Skeletal muscle cell (primary cell): ENCODE measurements at regions not wholly inside any gene's neighbourhood (a gene's known extent, or its start where the extent isn't known, plus 50 kb on each side); places are given as distances from the start of the nearest gene placed in this dataset.
"Not testable (repeated sequence)": the region's sequence is repeated elsewhere in the genome, so short reads cannot be mapped to it uniquely, and the experiment has no call there.

ENCODE experiments used
- DNase-seq: peaks from one replicate; pipeline ENCODE4 v3.0.0-alpha.2; 2010; ENCODE audit warnings: low read depth
- H3K4me3 ChIP-seq: 2 replicates; pipeline ENCODE4 v1.5.1; 2011; ENCODE audit warnings: low read depth, mild to moderate bottlenecking, control low read depth, low read length, moderate library complexity

DNA sequence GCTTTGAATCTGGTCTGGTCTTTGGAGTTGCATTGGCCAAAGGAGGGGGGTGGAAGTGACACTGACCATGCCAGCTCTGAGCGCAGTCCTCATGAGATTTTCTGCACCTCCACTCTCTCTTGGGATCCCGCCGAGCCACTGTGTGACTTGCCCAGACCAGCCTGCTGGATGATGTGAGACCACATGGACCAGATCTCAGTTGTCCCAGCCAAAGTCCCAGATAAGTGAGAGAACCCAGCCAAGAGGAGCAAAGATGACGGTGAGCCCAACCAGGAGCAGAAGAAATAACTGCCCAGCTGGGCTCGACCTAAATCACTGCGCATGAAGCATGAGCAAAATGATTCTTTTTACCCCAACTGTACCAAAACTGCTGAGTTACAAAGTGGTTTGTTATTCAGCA lies 96.5 kb upstream of the ERCC4 start:
- H3K4me3 ChIP-seq = no peak overlapping the region
- DNase-seq = no peak

GRCh38 chr16:13829697-13830299 lies 90.2 kb upstream of the ERCC4 start:
- DNase-seq = no peak

DNA sequence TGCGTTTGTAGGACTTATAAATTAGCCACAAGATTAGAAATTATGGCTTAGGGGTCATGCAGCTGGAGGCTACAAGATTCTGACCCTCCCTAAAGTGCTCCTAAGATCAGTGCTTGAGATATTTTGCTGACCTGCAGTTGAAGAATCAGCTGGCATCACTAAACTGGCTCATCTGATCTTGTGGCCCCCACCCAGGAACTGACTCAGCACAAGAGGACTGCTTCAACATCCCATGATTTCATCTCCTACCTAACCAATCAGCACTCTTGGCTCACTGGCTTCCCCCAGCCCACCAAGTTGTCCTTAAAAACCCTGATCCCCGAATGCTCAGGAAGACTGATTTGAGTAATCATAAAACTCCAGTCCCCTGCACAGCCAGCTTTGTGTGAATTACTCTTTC lies 86.4 kb upstream of the ERCC4 start:
- no peak for DNase-seq
- H3K4me3 ChIP-seq = no peak overlapping the region

More at GRCh38 chr16:13829697-13830299, 90.2 kb upstream of the ERCC4 start:
- H3K4me3 ChIP-seq = no peak overlapping the region

DNA sequence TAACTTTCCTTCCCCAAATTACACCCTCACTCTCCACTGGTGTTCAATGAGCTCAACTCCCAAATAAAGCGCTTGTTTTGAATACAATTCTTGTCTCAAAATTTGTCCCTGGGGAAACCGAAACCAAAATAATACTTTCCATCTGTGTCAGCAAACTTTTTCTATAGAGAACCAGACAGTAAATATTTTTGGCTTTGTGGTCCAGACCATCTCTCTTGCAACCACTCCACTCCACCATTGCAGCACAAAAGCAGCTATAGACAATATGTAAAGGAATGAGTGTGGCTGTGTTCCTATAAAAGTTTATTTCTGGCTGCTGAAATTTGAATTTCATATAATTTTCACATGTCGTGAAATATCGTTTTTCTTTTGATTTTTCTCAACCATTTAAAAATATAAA lies 84.6 kb upstream of the ERCC4 start:
- H3K4me3 ChIP-seq = no peak overlapping the region
- no peak for DNase-seq

GRCh38 chr16:13835935-13836730 lies 83.8 kb upstream of the ERCC4 start:
- H3K4me3 ChIP-seq = no peak overlapping the region
- DNase-seq = no peak

DNA sequence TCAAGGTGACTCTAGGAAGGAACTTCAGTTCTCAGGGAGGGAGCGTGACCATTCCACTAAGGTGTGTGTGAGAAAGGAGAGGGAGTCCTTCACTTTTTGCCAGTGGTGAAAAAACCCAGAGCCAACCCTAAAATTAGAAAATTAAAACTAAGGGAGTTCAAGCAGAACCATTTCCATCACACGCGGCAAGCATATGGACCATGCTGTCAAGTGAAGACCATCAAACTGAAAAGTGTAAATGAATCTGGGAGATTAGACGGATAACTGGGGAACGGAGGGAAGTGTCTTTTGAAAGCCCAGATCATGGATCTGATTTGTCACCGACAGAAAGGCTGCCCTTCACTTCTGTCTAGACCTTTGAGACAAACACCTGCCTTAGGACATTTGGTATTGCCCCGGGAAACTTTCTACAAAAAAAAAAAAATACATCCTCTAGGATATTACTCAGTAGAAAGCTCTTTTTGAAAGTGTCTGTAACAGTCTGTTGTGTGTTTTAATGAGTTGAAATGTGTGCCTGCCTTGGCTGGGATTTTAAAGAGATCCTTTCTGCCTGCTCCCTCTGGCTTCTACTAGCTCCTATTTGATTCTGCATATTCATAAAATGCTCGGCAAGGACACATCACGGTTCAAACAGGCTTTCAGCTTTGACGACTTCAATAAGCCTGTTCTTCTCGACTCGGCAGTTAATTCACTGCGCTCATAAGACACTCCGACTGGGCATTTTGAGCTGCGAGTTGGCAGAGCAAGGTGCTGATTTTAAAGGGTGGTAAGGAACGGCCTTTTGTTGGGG lies 81.4 kb upstream of the ERCC4 start:
- no peak overlapping the region for H3K4me3 ChIP-seq
- DNase-seq = no peak

GRCh38 chr16:13839577-13839976 lies 80.4 kb upstream of the ERCC4 start:
- no peak for DNase-seq
- H3K4me3 ChIP-seq = no peak overlapping the region

- no peak for DNase-seq
- H3K4me3 ChIP-seq = no peak overlapping the region
These were observed 74.7 kb upstream of the ERCC4 start for GRCh38 chr16:13845232-13845631.

DNA sequence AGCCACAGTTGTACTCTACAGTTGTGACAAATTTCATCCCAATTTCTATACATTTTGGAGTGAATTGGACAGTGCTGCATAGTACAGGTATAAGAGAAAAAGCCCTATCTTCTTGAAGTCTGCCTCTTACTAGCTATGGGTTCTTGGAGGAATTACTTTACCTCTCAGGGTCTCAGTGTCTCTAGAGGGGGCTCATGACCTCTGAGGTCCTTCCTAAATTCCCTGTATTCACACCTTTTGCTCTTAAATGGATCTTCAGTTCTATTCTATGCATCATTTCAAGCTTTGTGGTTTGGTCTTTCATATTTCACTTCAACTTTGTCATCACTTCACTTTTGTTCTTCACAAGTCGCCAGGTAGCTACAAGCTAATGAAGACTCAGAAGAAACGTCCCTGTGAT lies 71.2 kb upstream of the ERCC4 start:
- no peak overlapping the region for H3K4me3 ChIP-seq
- DNase-seq = no peak

DNA sequence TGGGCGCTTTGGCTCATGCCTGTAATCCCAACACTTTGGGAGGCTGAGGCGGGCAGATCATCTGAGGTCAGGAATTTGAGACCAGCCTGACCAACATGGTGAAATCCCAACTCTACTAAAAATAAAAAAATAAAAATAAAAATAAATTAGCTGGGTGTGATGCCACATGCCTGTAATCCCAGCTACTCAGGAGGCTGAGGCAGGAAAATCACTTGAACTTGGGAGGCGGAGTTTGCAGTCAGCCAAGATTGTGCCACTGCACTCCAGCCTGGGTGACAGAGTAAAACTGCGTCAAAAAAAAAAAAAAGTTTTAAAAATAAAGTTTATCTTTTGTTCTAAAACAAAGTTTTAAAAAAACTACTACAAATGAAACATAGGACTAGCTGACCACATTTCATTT lies 69.8 kb upstream of the ERCC4 start:
- not testable (repeated sequence) for DNase-seq, H3K4me3 ChIP-seq

GRCh38 chr16:13852827-13853226 lies 67.1 kb upstream of the ERCC4 start:
- no peak for DNase-seq
- H3K4me3 ChIP-seq = no peak overlapping the region

DNA sequence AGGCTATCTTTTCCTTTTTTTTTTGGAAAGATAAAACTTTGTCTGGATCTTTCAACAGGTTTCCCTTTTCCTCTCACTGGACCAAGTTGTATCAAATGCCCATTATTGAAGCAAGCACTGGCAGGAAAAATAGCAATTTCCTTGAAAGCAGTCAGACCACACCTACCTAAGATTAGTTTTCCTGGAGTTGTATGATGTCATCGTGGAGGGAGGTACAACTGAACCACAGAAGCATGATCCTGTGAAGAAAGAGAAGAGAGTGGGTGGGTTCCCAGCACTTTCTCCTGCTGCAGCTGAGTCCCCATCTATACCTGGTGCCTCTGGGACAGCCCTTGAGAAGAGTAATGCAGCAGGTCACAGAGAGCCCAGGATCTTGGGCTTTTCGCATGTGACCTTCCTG lies 63.6 kb upstream of the ERCC4 start:
- H3K4me3 ChIP-seq = no peak overlapping the region
- DNase-seq = no peak

- DNase-seq = no peak
- H3K4me3 ChIP-seq = no peak overlapping the region
These were observed 63.0 kb upstream of the ERCC4 start for GRCh38 chr16:13856811-13857511.

GRCh38 chr16:13858873-13859580 lies 60.9 kb upstream of the ERCC4 start:
- H3K4me3 ChIP-seq = no peak overlapping the region
- no peak for DNase-seq

DNA sequence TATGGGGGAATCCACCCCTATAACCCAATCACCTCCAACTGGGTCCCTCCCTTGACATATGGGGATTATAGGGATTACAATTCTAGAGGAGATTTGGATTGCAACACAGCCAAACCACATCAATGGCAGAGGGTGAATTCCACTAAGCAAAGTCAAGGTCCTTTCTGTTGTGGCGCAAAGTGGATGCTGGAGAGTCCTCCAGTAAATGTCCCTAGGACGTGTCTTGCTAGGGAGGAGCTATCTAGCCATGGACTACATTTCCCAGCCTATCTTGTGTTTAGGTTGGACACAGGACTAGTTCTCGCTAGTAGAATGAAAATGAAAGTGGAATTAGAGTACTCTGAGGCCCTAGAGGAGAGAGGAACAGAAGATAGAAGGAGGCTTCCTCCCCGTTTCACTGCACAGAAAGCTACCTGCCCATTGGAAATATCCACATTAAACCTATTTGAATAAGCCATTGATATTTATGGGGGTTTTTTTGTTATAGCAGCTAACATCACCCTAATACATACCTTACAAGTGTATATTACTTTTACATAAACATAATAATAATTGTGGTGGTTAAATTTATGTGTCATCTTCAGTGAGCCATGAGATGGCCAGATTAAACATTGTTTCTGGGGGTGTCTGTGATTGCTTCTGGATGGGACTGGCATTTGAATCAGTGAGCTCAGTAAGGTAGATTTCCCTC lies 56.7 kb upstream of the ERCC4 start:
- DNase-seq = no peak

GRCh38 chr16:13864689-13865088 lies 55.3 kb upstream of the ERCC4 start:
- H3K4me3 ChIP-seq = no peak overlapping the region
- no peak for DNase-seq

More for the DNA sequence above, 56.7 kb upstream of the ERCC4 start:
- no peak overlapping the region for H3K4me3 ChIP-seq

- no peak overlapping the region for H3K4me3 ChIP-seq
- DNase-seq = peak; percentile 28
These were observed 53.9 kb upstream of the ERCC4 start for GRCh38 chr16:13866073-13866472.
